ENCODE measurements at regions not wholly inside any gene's neighbourhood (a gene's known extent, or its start where the extent isn't known, plus 50 kb on each side); places are given as distances from the start of the nearest gene placed in this dataset.
A peak's percentile ranks its signal among the peaks of the same experiment; 100 is the strongest.

- DNase-seq (ENCODE audit: low spot score) = peak; percentile 35
- no peak overlapping the region for H2AFZ ChIP-seq (ENCODE audit: low read length)
- H3K27ac ChIP-seq (ENCODE audit: extremely low read length, insufficient read depth, low read length) = no peak overlapping the region
- ChIA-PET CTCF (ENCODE audit: low intra/inter-chr PET ratio, low total read pairs) (interaction anchor here (1.2 to 2.8 kb wide), 4 partner anchors 348 to 726 kb away, joined by 6 to 21 read pairs (median 8); no protein-coding TSS in a partner anchor), POLR2A (no interaction called here)
- H3K9me3 ChIP-seq (ENCODE audit: low read length) = no peaks in the 10 kb centered on the region
- H3K4me1 ChIP-seq (ENCODE audit: insufficient read depth, low read length) = no peaks in the 10 kb centered on the region
- H3K36me3 ChIP-seq (replicated peaks in 1 of 2; ENCODE audit: control insufficient read depth in 1 of 2, insufficient read depth in 2 of 2, low read length in 2 of 2) = no peaks in the 10 kb centered on the region
- H3K27me3 ChIP-seq (ENCODE audit: control insufficient read depth in 1 of 2, insufficient read depth in 2 of 2, low read length in 2 of 2) = peaks cover 0 to 5% of the 10 kb centered on the region in 2 experiments; a peak in 1 of 5 replicates
- H3K4me2 ChIP-seq (ENCODE audit: low read depth, low read length) = no peak overlapping the region
- BruUV-seq (replicated peaks) = no TSS peak
- intact Hi-C loops (cut with micrococcal nuclease; ENCODE audit: unreplicated experiment) = loop anchor here (1.0 kb wide), 2 partner anchors 408 to 726 kb away; no protein-coding TSS in a partner anchor
- H3K9ac ChIP-seq (ENCODE audit: insufficient read depth, low read depth, low read length) = no peak overlapping the region
- WGBS (ENCODE audit: low lambda C conversion rate) = 3% methylated on average over 4 of the region's 4 CpGs
- no peak overlapping the region for H3K4me3 ChIP-seq (replicated peaks in 1 of 3; ENCODE audit: insufficient read depth in 1 of 3, low read depth in 2 of 3, low read length in 3 of 3)
- in situ Hi-C loops (cut with HindIII; ENCODE audit: extremely low pct_ligation_motif_present, low pct_unique_long_range_greater_than_20kb) = loop anchor here (25.0 kb wide), 1 partner anchor 728 kb away; no protein-coding TSS in a partner anchor
- no peaks in the 10 kb centered on the region for H3K79me2 ChIP-seq (ENCODE audit: insufficient read depth, low read length)
- peak; percentile 82 for TF ChIP-seq STAG1 (CRISPR knock-in tag; IDR thresholded peaks at IDR 0.05)
- TF ChIP-seq FOSL2 (CRISPR knock-in tag; IDR thresholded peaks at IDR 0.05) = no peak
- TF ChIP-seq RAD21 (CRISPR knock-in tag; IDR thresholded peaks at IDR 0.05) = peak; percentile 74; the same call in 1 of the 2 replicates
- no peak for TF ChIP-seq RXRB (CRISPR knock-in tag; IDR thresholded peaks at IDR 0.05; ENCODE audit: borderline replicate concordance)
- TF ChIP-seq MAFK (conservative IDR thresholded peaks at IDR 0.05 in 1 of 2, IDR thresholded peaks at IDR 0.05 in 1 of 2; ENCODE audit: low read length in 2 of 2) = 0 out of 4 replicates have a peak, but pooled peaks of 1 of the 2 experiments have one; percentile 18
- TF ChIP-seq CTCF (CRISPR knock-in tag; IDR thresholded peaks at IDR 0.05) = peak; percentile 75
- TF ChIP-seq SMC3 (IDR thresholded peaks at IDR 0.05; ENCODE audit: low read length) = peak; percentile 78
- peak; percentile 70 for FAIRE-seq
- ATAC-seq = peak; percentile 46
- H4K20me1 ChIP-seq (ENCODE audit: insufficient read depth, low read length) = no peaks in the 10 kb centered on the region
Observed at GRCh38 chr10:58064714-58065528, 202.8 kb downstream of the IPMK start.

Measured in HepG2 (cell line).